Common myeloid progenitor, CD34-positive (primary cell): ENCODE measurements at regions not wholly inside any gene's neighbourhood (a gene's known extent, or its start where the extent isn't known, plus 50 kb on each side); places are given as distances from the start of the nearest gene placed in this dataset.

ENCODE experiments used
- CTCF ChIA-PET: fragments of 350-600 bp; sonication (Branson Sonifier 250); formaldehyde crosslinking; loops from one replicate; lab custom pipeline; 2021; ENCODE audit warnings: antibody characterized with exemption; lab: Charles Lee
- POLR2A ChIA-PET: fragments of 350-600 bp; sonication (Branson Sonifier 250); formaldehyde crosslinking; loops from one replicate; lab custom pipeline; 2021; ENCODE audit warnings: antibody characterized with exemption; lab: Charles Lee
- DNase-seq, 3 donors: peaks; one replicate each; pipeline versions ENCODE4 v3.0.0 to v3.0.0-alpha.2; 2013
- H3K27ac ChIP-seq, 2 experiments: 1 replicate in 1 of 2; 2 replicates in 1 of 2; pipeline ENCODE4 v1.7.0; 2013; ENCODE audit warnings: inconsistent platforms in 2 of 2, low read length in 2 of 2, mild to moderate bottlenecking in 2 of 2, low read depth in 1 of 2, moderate library complexity in 1 of 2; ENCODE audit not compliant: severe bottlenecking in 2 of 2, insufficient read depth in 1 of 2, poor library complexity in 1 of 2
- H3K27me3 ChIP-seq, 5 experiments: replicated peaks in 2 of 5; 1 replicate in 3 of 5; 2 replicates in 2 of 5; pipeline versions ENCODE4 v1.6.1 to v1.7.0; 2013; ENCODE audit warnings: low read length in 4 of 5, mild to moderate bottlenecking in 2 of 5, moderate library complexity in 2 of 5, inconsistent platforms in 1 of 5; ENCODE audit not compliant: insufficient read depth in 5 of 5, control insufficient read depth in 4 of 5
- H3K36me3 ChIP-seq, 4 experiments: 1 replicate in 2 of 4; 2 replicates in 2 of 4; pipeline versions ENCODE4 v1.6.1 to v1.7.0; 2013; ENCODE audit warnings: low read length in 3 of 4, control low read depth in 1 of 4, mild to moderate bottlenecking in 1 of 4; ENCODE audit not compliant: control insufficient read depth in 4 of 4, insufficient read depth in 4 of 4
- H3K4me1 ChIP-seq, 4 experiments: 1 replicate in 3 of 4; 2 replicates in 1 of 4; pipeline versions ENCODE4 v1.6.1 to v1.7.1; 2013; ENCODE audit warnings: low read length in 3 of 4, mild to moderate bottlenecking in 3 of 4, control low read depth in 1 of 4, inconsistent platforms in 1 of 4, moderate library complexity in 1 of 4; ENCODE audit not compliant: control insufficient read depth in 4 of 4, insufficient read depth in 4 of 4; ENCODE audit errors: control extremely low read depth in 1 of 4
- H3K4me3 ChIP-seq, 7 experiments: 1 replicate in 4 of 7; 2 replicates in 3 of 7; pipeline versions ENCODE4 v1.5.1 to v1.7.0; 2013; ENCODE audit warnings: mild to moderate bottlenecking in 7 of 7, low read length in 6 of 7, moderate library complexity in 6 of 7, inconsistent platforms in 2 of 7, low read depth in 2 of 7, control low read depth in 1 of 7; ENCODE audit not compliant: insufficient read depth in 4 of 7, control insufficient read depth in 1 of 7; ENCODE audit errors: extremely low read depth in 1 of 7
- H3K9me3 ChIP-seq, 5 experiments: 1 replicate in 4 of 5; 2 replicates in 1 of 5; pipeline versions ENCODE4 v1.6.1 to v1.7.1; 2013; ENCODE audit warnings: low read length in 4 of 5, mild to moderate bottlenecking in 2 of 5, inconsistent platforms in 1 of 5, low read depth in 1 of 5, moderate library complexity in 1 of 5; ENCODE audit not compliant: control insufficient read depth in 4 of 5, insufficient read depth in 2 of 5; ENCODE audit errors: control extremely low read depth in 1 of 5
- WGBS: methylation state at CpG from one replicate; pipeline ENCODE4 v1.1.5; 2013; ENCODE audit not compliant: insufficient coverage; 5-methylcytosine and 5-hydroxymethylcytosine counted together

- WGBS, result 100% methylated on average over 4 of the region's 9 CpGs
- Histone ChIP-seq H3K4me3 (no peak overlapping the region), H3K9me3 (peaks cover 0 to 2% (median 0%) of the 10 kb centered on the region in 5 experiments), H3K36me3 (no peaks in the 10 kb centered on the region), H3K4me1 (peaks cover 0 to 4% (median 0%) of the 10 kb centered on the region in 4 experiments), H3K27me3 (peaks cover 0 to 26% (median 6%) of the 10 kb centered on the region in 5 experiments), H3K27ac (no peak overlapping the region)
- CTCF ChIA-PET, result interaction anchor here (1.0 to 1.4 kb wide), 2 partner anchors 12 to 54 kb away, joined by 3 to 4 read pairs; no protein-coding TSS in a partner anchor
- peak in 2 of 3 donors; percentile 8 to 11 for DNase-seq
- POLR2A ChIA-PET, result interaction anchor here (0.5 kb wide), 1 partner anchor 53 kb away, joined by 3 read pairs; no protein-coding TSS in a partner anchor
Measured at GRCh38 chr7:28245123-28245878, 64.7 kb upstream of the JAZF1 start.

- H3K36me3 ChIP-seq, result no peaks in the 10 kb centered on the region
- H3K27ac ChIP-seq, result no peak overlapping the region
- no peak overlapping the region for H3K4me3 ChIP-seq
- ChIA-PET POLR2A (interaction anchor here (0.6 kb wide), 2 partner anchors 57 to 1887 kb away, joined by 3 read pairs; no protein-coding TSS in a partner anchor), CTCF (no interaction called here)
- H3K27me3 ChIP-seq, result peaks cover 0 to 15% (median 4%) of the 10 kb centered on the region in 5 experiments
- WGBS, result 100% methylated on average over 5 of the region's 7 CpGs
- H3K9me3 ChIP-seq, result peaks cover 0 to 2% (median 0%) of the 10 kb centered on the region in 5 experiments
- DNase-seq, result no peak
- H3K4me1 ChIP-seq, result no peaks in the 10 kb centered on the region
Measured at GRCh38 chr7:28246921-28247461, 66.4 kb upstream of the JAZF1 start.

GRCh38 chr7:28258240-28258639 lies 77.6 kb upstream of the JAZF1 start:
- Histone ChIP-seq H3K27ac (no peak overlapping the region), H3K4me1 (no peaks in the 10 kb centered on the region), H3K9me3 (peaks cover 0 to 3% (median 0%) of the 10 kb centered on the region in 5 experiments), H3K4me3 (no peak overlapping the region), H3K36me3 (no peaks in the 10 kb centered on the region), H3K27me3 (peaks cover 0 to 13% (median 5%) of the 10 kb centered on the region in 5 experiments)
- WGBS, result 100% methylated on average over 1 of the region's 1 CpG
- CTCF ChIA-PET, result no interaction called here
- POLR2A ChIA-PET, result no interaction called here
- DNase-seq, result no peak

- WGBS, result no CpG with 5 or more reads among the region's 3 CpGs
- no peak overlapping the region for H3K27ac ChIP-seq
- no peak for DNase-seq
- H3K4me1 ChIP-seq, result no peaks in the 10 kb centered on the region
- POLR2A ChIA-PET, result no interaction called here
- CTCF ChIA-PET, result no interaction called here
- no peaks in the 10 kb centered on the region for H3K36me3 ChIP-seq
- H3K9me3 ChIP-seq, result no peaks in the 10 kb centered on the region
- H3K4me3 ChIP-seq, result no peak overlapping the region
- H3K27me3 ChIP-seq, result peaks cover 0 to 12% (median 5%) of the 10 kb centered on the region in 5 experiments
Measured at GRCh38 chr7:28260969-28261368, 80.4 kb upstream of the JAZF1 start.

- peaks cover 0 to 9% (median 5%) of the 10 kb centered on the region in 5 experiments for H3K27me3 ChIP-seq
- ChIA-PET CTCF (no interaction called here), POLR2A (no interaction called here)
- H3K27ac ChIP-seq, result no peak overlapping the region
- H3K36me3 ChIP-seq, result no peaks in the 10 kb centered on the region
- H3K4me1 ChIP-seq, result no peaks in the 10 kb centered on the region
- DNase-seq, result no peak
- WGBS, result 97% methylated on average over 6 of the region's 9 CpGs
- H3K4me3 ChIP-seq, result no peak overlapping the region
- H3K9me3 ChIP-seq, result no peaks in the 10 kb centered on the region
Measured at GRCh38 chr7:28263622-28264271, 83.2 kb upstream of the JAZF1 start.

GRCh38 chr7:28266402-28266801 lies 85.8 kb upstream of the JAZF1 start:
- Histone ChIP-seq H3K27me3 (peaks cover 0 to 2% (median under 1%) of the 10 kb centered on the region in 5 experiments), H3K4me1 (peaks cover 0 to 5% (median 0%) of the 10 kb centered on the region in 4 experiments), H3K9me3 (no peaks in the 10 kb centered on the region), H3K4me3 (no peak overlapping the region), H3K36me3 (no peaks in the 10 kb centered on the region), H3K27ac (no peak overlapping the region)
- ChIA-PET CTCF (interaction anchor here (0.9 kb wide), 1 partner anchor 397 kb away, joined by 3 read pairs; no protein-coding TSS in a partner anchor), POLR2A (no interaction called here)
- WGBS, result 43% methylated on average over 1 of the region's 2 CpGs
- DNase-seq, result no peak
